ENCODE measurements at regions not wholly inside any gene's neighbourhood (a gene's known extent, or its start where the extent isn't known, plus 50 kb on each side); places are given as distances from the start of the nearest gene placed in this dataset.
"Not testable (repeated sequence)": the region's sequence is repeated elsewhere in the genome, so short reads cannot be mapped to it uniquely, and the experiment has no call there.

DNA sequence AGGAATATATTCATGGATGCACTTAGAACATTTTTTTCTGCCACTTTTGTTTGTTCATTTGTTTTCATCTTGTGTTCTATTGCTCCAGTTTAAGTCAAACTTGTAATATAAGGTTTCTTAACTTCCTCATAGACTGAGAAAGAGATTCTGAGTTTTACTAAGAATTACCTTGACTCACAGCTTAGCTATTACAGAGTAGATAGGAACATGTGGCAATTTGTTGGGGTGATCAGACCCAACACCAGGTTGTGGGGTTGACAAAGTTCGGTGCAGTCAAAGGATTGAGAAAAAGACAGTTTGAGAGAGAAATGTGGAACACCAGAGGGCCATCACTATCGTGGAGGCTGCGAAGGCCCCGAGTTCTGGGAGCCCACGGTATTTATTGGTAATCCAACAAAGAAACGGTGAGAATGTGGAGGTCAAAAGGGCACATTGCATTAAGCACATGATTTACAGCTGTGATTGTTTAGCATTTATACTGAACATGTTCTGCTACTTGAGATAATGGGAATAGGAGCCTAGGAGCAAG lies 2526.0 kb downstream of the PCDH9 start:
- H3K4me3 ChIP-seq (ENCODE audit: low read depth, low read length), result no peak overlapping the region
- no peaks in the 10 kb centered on the region for H3K79me2 ChIP-seq
- no peak overlapping the region for H3K9ac ChIP-seq
- TF ChIP-seq CTCF (IDR thresholded peaks at IDR 0.05), result no peak
- no peaks in the 10 kb centered on the region for H3K36me3 ChIP-seq (ENCODE audit: control insufficient read depth, insufficient read depth, low read length)
- H3K4me2 ChIP-seq (ENCODE audit: low read length), result no peak overlapping the region
- no peak overlapping the region for H3K27ac ChIP-seq
- H3K27me3 ChIP-seq (ENCODE audit: control insufficient read depth, insufficient read depth, low read length), result no peaks in the 10 kb centered on the region
- no peaks in the 10 kb centered on the region for H3K9me3 ChIP-seq (ENCODE audit: control insufficient read depth, low read length)
- H3K4me1 ChIP-seq, result no peaks in the 10 kb centered on the region
- H2AFZ ChIP-seq, result no peak overlapping the region

- no peak overlapping the region for H3K27ac ChIP-seq
- TF ChIP-seq CTCF (IDR thresholded peaks at IDR 0.05), result no peak
- H3K4me1 ChIP-seq, result no peaks in the 10 kb centered on the region
- H3K4me3 ChIP-seq (ENCODE audit: low read depth, low read length), result no peak overlapping the region
- H3K9ac ChIP-seq, result no peak overlapping the region
- H3K79me2 ChIP-seq, result no peaks in the 10 kb centered on the region
- H2AFZ ChIP-seq, result no peak overlapping the region
- no peaks in the 10 kb centered on the region for H3K27me3 ChIP-seq (ENCODE audit: control insufficient read depth, insufficient read depth, low read length)
- no peaks in the 10 kb centered on the region for H3K36me3 ChIP-seq (ENCODE audit: control insufficient read depth, insufficient read depth, low read length)
- H3K9me3 ChIP-seq (ENCODE audit: control insufficient read depth, low read length), result no peaks in the 10 kb centered on the region
- no peak overlapping the region for H3K4me2 ChIP-seq (ENCODE audit: low read length)
Observed at GRCh38 chr13:64697226-64697625, 2532.9 kb downstream of the PCDH9 start.

GRCh38 chr13:64688893-64689677 lies 2541.1 kb downstream of the PCDH9 start:
- no peak for TF ChIP-seq CTCF (IDR thresholded peaks at IDR 0.05)
- Histone ChIP-seq H3K36me3 (ENCODE audit: control insufficient read depth, insufficient read depth, low read length) (no peaks in the 10 kb centered on the region), H3K27me3 (ENCODE audit: control insufficient read depth, insufficient read depth, low read length) (no peaks in the 10 kb centered on the region), H3K4me1 (no peaks in the 10 kb centered on the region), H3K79me2 (no peaks in the 10 kb centered on the region), H3K4me2 (ENCODE audit: low read length) (no peak overlapping the region), H3K9ac (no peak overlapping the region), H3K9me3 (ENCODE audit: control insufficient read depth, low read length) (no peaks in the 10 kb centered on the region), H2AFZ (no peak overlapping the region), H3K27ac (no peak overlapping the region), H3K4me3 (ENCODE audit: low read depth, low read length) (no peak overlapping the region)

DNA sequence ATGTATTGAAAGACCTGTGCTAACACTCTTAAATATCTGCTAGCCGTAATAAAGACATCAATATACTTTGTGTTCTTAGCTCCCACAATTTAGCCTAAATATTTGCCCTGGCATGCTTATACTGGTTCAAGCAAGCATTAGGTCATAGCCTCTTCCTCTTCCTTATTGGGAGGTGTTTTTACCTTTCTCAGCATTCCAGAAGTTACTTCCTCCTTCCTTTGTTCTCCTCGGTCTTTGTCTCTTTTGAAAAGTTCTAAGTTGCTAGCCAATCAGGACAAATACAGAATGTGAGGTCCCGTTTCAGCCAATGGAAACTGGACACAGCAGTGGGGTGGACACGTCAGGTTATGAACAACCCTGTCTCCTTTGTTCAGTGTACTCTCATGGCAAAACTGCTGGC lies 2543.6 kb downstream of the PCDH9 start:
- H3K36me3 ChIP-seq (ENCODE audit: control insufficient read depth, insufficient read depth, low read length); H3K27me3 ChIP-seq (ENCODE audit: control insufficient read depth, insufficient read depth, low read length); H2AFZ ChIP-seq; H3K27ac ChIP-seq; H3K4me3 ChIP-seq (ENCODE audit: low read depth, low read length); H3K79me2 ChIP-seq; H3K4me1 ChIP-seq; H3K9ac ChIP-seq; H3K9me3 ChIP-seq (ENCODE audit: control insufficient read depth, low read length); H3K4me2 ChIP-seq (ENCODE audit: low read length): not testable (repeated sequence)

DNA sequence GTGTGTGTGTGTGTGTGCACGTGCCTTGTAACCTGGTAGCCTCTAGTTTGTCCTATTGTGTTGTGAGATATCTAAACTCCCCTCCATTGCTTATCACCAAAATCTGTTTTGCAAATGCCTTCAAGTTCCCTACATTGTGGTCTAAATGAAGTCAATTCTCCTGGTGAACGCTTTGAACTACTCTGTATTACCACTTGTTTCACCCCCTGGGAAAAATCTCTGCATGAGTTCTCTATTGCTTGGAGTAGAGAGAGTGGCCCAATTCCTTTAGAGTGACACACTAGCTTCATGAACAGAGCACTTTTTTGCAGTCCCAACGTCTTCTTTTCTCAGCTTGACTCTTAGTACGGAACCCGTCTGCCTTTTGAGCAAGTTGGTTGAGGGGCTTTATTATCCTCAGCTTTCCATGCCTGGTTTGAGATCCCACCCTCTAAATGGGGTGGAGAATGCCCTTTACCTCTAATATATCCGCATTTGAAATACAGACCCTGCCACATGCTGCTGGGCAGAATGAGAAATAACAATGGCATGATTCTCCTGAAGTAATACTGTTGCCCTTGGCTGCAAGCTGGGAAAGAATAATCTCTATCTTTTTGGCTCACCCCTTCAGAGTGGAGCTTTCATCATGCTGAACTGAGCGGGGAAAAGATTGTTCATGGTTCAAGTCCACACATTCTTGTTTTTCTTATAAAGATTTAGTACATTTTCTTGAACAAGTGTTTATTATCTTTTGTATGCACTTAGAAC lies 2545.3 kb downstream of the PCDH9 start:
- Histone ChIP-seq H3K4me3 (ENCODE audit: low read depth, low read length) (no peak overlapping the region), H3K9ac (no peak overlapping the region), H3K79me2 (no peaks in the 10 kb centered on the region), H3K9me3 (ENCODE audit: control insufficient read depth, low read length) (no peaks in the 10 kb centered on the region), H3K36me3 (ENCODE audit: control insufficient read depth, insufficient read depth, low read length) (no peaks in the 10 kb centered on the region), H3K27ac (no peak overlapping the region), H3K4me1 (no peaks in the 10 kb centered on the region), H2AFZ (no peak overlapping the region), H3K4me2 (ENCODE audit: low read length) (no peak overlapping the region), H3K27me3 (ENCODE audit: control insufficient read depth, insufficient read depth, low read length) (no peaks in the 10 kb centered on the region)
- TF ChIP-seq CTCF (IDR thresholded peaks at IDR 0.05), result no peak

Data from parathyroid adenoma (tissue), 2 donors.